ENCODE measurements at regions not wholly inside any gene's neighbourhood (a gene's known extent, or its start where the extent isn't known, plus 50 kb on each side); places are given as distances from the start of the nearest gene placed in this dataset.

DNA sequence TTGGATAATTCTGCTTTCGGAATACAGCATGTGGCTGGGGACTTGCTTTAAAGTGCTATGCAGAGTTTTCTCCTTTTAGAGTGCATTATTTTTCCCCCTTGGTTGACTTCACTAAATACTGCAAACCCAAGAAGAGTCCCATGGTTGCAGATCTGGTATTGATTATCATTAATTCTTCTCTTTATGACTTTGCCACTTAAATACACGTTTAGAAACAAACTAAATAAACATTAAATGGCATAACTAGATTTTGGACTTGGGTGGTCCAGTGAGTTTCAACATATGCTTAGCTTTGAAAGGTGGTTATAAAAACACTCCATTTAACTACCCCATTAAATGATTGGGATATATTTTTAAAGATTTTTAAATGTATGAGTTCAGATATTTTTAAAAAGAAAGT lies 279.2 kb downstream of the SOX4 start:
- TF ChIP-seq, protein P1, sequence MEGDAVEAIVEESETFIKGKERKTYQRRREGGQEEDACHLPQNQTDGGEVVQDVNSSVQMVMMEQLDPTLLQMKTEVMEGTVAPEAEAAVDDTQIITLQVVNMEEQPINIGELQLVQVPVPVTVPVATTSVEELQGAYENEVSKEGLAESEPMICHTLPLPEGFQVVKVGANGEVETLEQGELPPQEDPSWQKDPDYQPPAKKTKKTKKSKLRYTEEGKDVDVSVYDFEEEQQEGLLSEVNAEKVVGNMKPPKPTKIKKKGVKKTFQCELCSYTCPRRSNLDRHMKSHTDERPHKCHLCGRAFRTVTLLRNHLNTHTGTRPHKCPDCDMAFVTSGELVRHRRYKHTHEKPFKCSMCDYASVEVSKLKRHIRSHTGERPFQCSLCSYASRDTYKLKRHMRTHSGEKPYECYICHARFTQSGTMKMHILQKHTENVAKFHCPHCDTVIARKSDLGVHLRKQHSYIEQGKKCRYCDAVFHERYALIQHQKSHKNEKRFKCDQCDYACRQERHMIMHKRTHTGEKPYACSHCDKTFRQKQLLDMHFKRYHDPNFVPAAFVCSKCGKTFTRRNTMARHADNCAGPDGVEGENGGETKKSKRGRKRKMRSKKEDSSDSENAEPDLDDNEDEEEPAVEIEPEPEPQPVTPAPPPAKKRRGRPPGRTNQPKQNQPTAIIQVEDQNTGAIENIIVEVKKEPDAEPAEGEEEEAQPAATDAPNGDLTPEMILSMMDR (IDR thresholded peaks at IDR 0.05; ENCODE audit: low read depth, low read length, missing input control), result no peak
- TF ChIP-seq TAF1 (conservative IDR thresholded peaks at IDR 0.05) (no peak), SP1 (IDR thresholded peaks at IDR 0.05) (no peak), HNF4A (conservative IDR thresholded peaks at IDR 0.05) (no peak), EGR1 (IDR thresholded peaks at IDR 0.05; ENCODE audit: low read depth in 2 of 2) (no peak), FOXA1 (IDR thresholded peaks at IDR 0.05) (no peak), FOXA2 (IDR thresholded peaks at IDR 0.05) (no peak)
- TF ChIP-seq, protein P2, sequence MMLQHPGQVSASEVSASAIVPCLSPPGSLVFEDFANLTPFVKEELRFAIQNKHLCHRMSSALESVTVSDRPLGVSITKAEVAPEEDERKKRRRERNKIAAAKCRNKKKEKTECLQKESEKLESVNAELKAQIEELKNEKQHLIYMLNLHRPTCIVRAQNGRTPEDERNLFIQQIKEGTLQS (IDR thresholded peaks at IDR 0.05), result no peak
- TF ChIP-seq, protein P3, sequence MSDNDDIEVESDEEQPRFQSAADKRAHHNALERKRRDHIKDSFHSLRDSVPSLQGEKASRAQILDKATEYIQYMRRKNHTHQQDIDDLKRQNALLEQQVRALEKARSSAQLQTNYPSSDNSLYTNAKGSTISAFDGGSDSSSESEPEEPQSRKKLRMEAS (IDR thresholded peaks at IDR 0.05), result no peak
